Transverse colon (tissue), 4 donors: ENCODE measurements at regions not wholly inside any gene's neighbourhood (a gene's known extent, or its start where the extent isn't known, plus 50 kb on each side); places are given as distances from the start of the nearest gene placed in this dataset.

Experiments used
- DNase-seq: peaks from one replicate; pipeline ENCODE4 v3.0.0-alpha.2; 2019
- H3K27ac ChIP-seq, 4 donors: fragments of 200-600 bp; sonication (generic); 2 replicates each; pipeline ENCODE4 v1.5.1; 2016 to 2018; ENCODE audit warnings: inconsistent platforms in 4 of 4
- H3K27me3 ChIP-seq: fragments of 200-600 bp; sonication (generic); 2 replicates; pipeline ENCODE4 v1.5.1; 2017; ENCODE audit warnings: inconsistent platforms
- H3K36me3 ChIP-seq, 4 donors: fragments of 200-600 bp; sonication (generic); 2 replicates each; pipeline ENCODE4 v1.5.1; 2017 to 2019; ENCODE audit warnings: inconsistent platforms in 4 of 4
- H3K4me1 ChIP-seq, 4 donors: fragments of 200-600 bp; sonication (generic); 2 replicates each; pipeline ENCODE4 v1.5.1; 2017 to 2020; ENCODE audit warnings: inconsistent platforms in 4 of 4
- H3K4me3 ChIP-seq, 4 donors: fragments of 200-600 bp; sonication (generic); 1 replicate in 1 of 4; 2 replicates in 3 of 4; pipeline versions ENCODE4 v1.5.1 to v1.6.1; 2017 to 2019; ENCODE audit warnings: inconsistent platforms in 4 of 4
- H3K9me3 ChIP-seq, 2 donors: fragments of 200-600 bp; sonication (generic); 2 replicates each; pipeline ENCODE4 v1.5.1; 2017 to 2019; ENCODE audit warnings: inconsistent platforms in 2 of 2
- CTCF ChIP-seq, 5 experiments: fragments of 200-600 bp in 3 of 5; fragments of 450-650 bp in 2 of 5; sonication (generic) in 3 of 5; IDR thresholded peaks; 1 replicate in 2 of 5; 2 replicates in 3 of 5; pipeline ENCODE4 v1.5.1; 2016 to 2017; ENCODE audit warnings: antibody characterized with exemption in 5 of 5, inconsistent platforms in 3 of 5, mild to moderate bottlenecking in 2 of 5, moderate library complexity in 1 of 5
- EP300 ChIP-seq: sonication (generic); formaldehyde crosslinking; IDR thresholded peaks from one replicate; pipeline ENCODE4 v1.6.1; 2017; ENCODE audit warnings: antibody characterized with exemption, low read depth
- POLR2A ChIP-seq: fragments of 450-650 bp; IDR thresholded peaks from one replicate; pipeline ENCODE4 v1.6.1; 2016; ENCODE audit warnings: antibody characterized with exemption, mild to moderate bottlenecking, moderate library complexity
- POLR2AphosphoS5 ChIP-seq, 3 donors: sonication (generic); formaldehyde crosslinking; IDR thresholded peaks; one replicate each; pipeline ENCODE4 v1.6.1; 2016; ENCODE audit warnings: antibody characterized with exemption in 3 of 3
- WGBS, 2 donors: methylation state at CpG; one replicate each; pipeline ENCODE4 v1.1.5; 2018; ENCODE audit warnings: low coverage in 1 of 2; 5-methylcytosine and 5-hydroxymethylcytosine counted together
- in situ Hi-C, 4 donors: fragments of 200-750 bp; cut with MboI; loops; one replicate each; pipeline versions ENCODE4 v1.15.0 to v1.15.1; 2017; ENCODE audit warnings: low sequenced_read_pairs in 3 of 4, low pct_ligation_motif_present in 1 of 4, low pct_unique_long_range_greater_than_20kb in 1 of 4
- intact Hi-C: fragments of 100-400 bp; cut with DNase I; formaldehyde crosslinking; loops from one replicate; pipeline ENCODE4 v1.15.1; 2023; ENCODE audit warnings: low total_unique reads

- Histone ChIP-seq H3K27me3 (no peaks in the 10 kb centered on the region), H3K36me3 (no peaks in the 10 kb centered on the region), H3K9me3 (no peaks in the 10 kb centered on the region), H3K4me3 (no peak overlapping the region), H3K27ac (no peak overlapping the region), H3K4me1 (no peaks in the 10 kb centered on the region)
- WGBS, 2 donors: 63 to 83% methylated on average over 3 of the region's 3 CpGs
- in situ Hi-C loops: no loop called here
- no peak for DNase-seq
- intact Hi-C loops: no loop called here
- TF ChIP-seq POLR2A (no peak), POLR2AphosphoS5 (IDR thresholded peaks at IDR 0.05) (no peak), EP300 (no peak), CTCF (IDR thresholded peaks at IDR 0.05) (no peak)
These were observed 427.5 kb downstream of the PDCD6IP start for GRCh38 chr3:34225821-34226366.

- Histone ChIP-seq H3K4me3 (no peak overlapping the region), H3K27me3 (no peaks in the 10 kb centered on the region), H3K4me1 (no peaks in the 10 kb centered on the region), H3K36me3 (no peaks in the 10 kb centered on the region), H3K27ac (no peak overlapping the region), H3K9me3 (no peaks in the 10 kb centered on the region)
- WGBS, 2 donors: 71 to 100% methylated on average over 2 to 5 of the region's 5 CpGs
- DNase-seq: peak; percentile 22
- intact Hi-C loops: no loop called here
- TF ChIP-seq CTCF (IDR thresholded peaks at IDR 0.05) (no peak), EP300 (no peak), POLR2AphosphoS5 (IDR thresholded peaks at IDR 0.05) (no peak), POLR2A (no peak)
- in situ Hi-C loops: no loop called here
These were observed 431.4 kb downstream of the PDCD6IP start for GRCh38 chr3:34229876-34230275.

GRCh38 chr3:34235096-34235495 is 436.7 kb downstream of the PDCD6IP start:
- Histone ChIP-seq H3K27me3 (no peaks in the 10 kb centered on the region), H3K9me3 (no peaks in the 10 kb centered on the region), H3K4me3 (no peak overlapping the region), H3K27ac (no peak overlapping the region), H3K36me3 (no peaks in the 10 kb centered on the region), H3K4me1 (peaks cover 0 to 13% (median 0%) of the 10 kb centered on the region in 4 donors)
- intact Hi-C loops: no loop called here
- 72 to 95% methylated on average over 2 of the region's 2 CpGs for WGBS, 2 donors
- DNase-seq: no peak
- no peak for TF ChIP-seq CTCF (IDR thresholded peaks at IDR 0.05)
- in situ Hi-C loops: no loop called here

- no peaks in the 10 kb centered on the region for H3K36me3 ChIP-seq
- no peak for DNase-seq
- in situ Hi-C loops: no loop called here
These were observed 439.5 kb downstream of the PDCD6IP start for GRCh38 chr3:34237946-34238345.

More at GRCh38 chr3:34237946-34238345, 439.5 kb downstream of the PDCD6IP start:
- TF ChIP-seq POLR2A (no peak), EP300 (no peak), CTCF (IDR thresholded peaks at IDR 0.05) (no peak), POLR2AphosphoS5 (IDR thresholded peaks at IDR 0.05) (no peak)
- Histone ChIP-seq H3K9me3 (no peaks in the 10 kb centered on the region), H3K4me1 (peaks cover 0 to 26% (median 7%) of the 10 kb centered on the region in 4 donors), H3K27ac (no peak overlapping the region), H3K4me3 (no peak overlapping the region), H3K27me3 (no peaks in the 10 kb centered on the region)
- intact Hi-C loops: no loop called here
- WGBS, 2 donors: 71 to 95% methylated on average over 1 of the region's 1 CpG
